Stomach (tissue), 4 donors: ENCODE measurements at regions not wholly inside any gene's neighbourhood (a gene's known extent, or its start where the extent isn't known, plus 50 kb on each side); places are given as distances from the start of the nearest gene placed in this dataset.

ENCODE experiments used
- CTCF ChIP-seq, 7 experiments: fragments of 450-650 bp in 4 of 7; fragments of 200-600 bp in 3 of 7; sonication (generic) in 3 of 7; IDR thresholded peaks; one replicate each; pipeline ENCODE4 v1.5.1; 2016 to 2019; ENCODE audit warnings: antibody characterized with exemption in 7 of 7, control low read depth in 2 of 7, mild to moderate bottlenecking in 1 of 7
- POLR2A ChIP-seq, 4 donors: fragments of 450-650 bp; IDR thresholded peaks; one replicate each; pipeline ENCODE4 v1.6.1; 2016; ENCODE audit warnings: antibody characterized with exemption in 4 of 4, control low read depth in 2 of 4, mild to moderate bottlenecking in 1 of 4, moderate library complexity in 1 of 4

GRCh38 chr4:53716011-53716410 is 124.7 kb upstream of the LNX1 start:
- TF ChIP-seq CTCF (IDR thresholded peaks at IDR 0.05) (no peak), POLR2A (IDR thresholded peaks at IDR 0.05) (no peak)
